Activated CD4-positive, CD25-positive, alpha-beta regulatory T cell treated with anti-CD3 and anti-CD28 coated beads, Interleukin-2, amount 50 U/mL, for 24 hours (primary cell): ENCODE measurements at regions not wholly inside any gene's neighbourhood (a gene's known extent, or its start where the extent isn't known, plus 50 kb on each side); places are given as distances from the start of the nearest gene placed in this dataset.
A peak's percentile ranks its signal among the peaks of the same experiment; 100 is the strongest.
"Not testable (repeated sequence)": the region's sequence is repeated elsewhere in the genome, so short reads cannot be mapped to it uniquely, and the experiment has no call there.

Experiments
- ATAC-seq, 2 donors: fragments of 150-1000 bp; cut with Tn5 transposase; one replicate each; pipeline ENCODE4 v1.10.0; 2021; ENCODE audit warnings: mild to moderate bottlenecking in 1 of 2, moderate library complexity in 1 of 2

GRCh38 chr3:197404030-197404429 is 105.6 kb upstream of the DLG1 start:
- ATAC-seq: no peak

GRCh38 chr3:197402401-197402800 is 104.0 kb upstream of the DLG1 start:
- ATAC-seq: not testable (repeated sequence)

GRCh38 chr3:197399486-197399885 is 101.1 kb upstream of the DLG1 start:
- no peak for ATAC-seq

GRCh38 chr3:197398286-197398878 is 100.0 kb upstream of the DLG1 start:
- ATAC-seq: peak; percentile 62 to 69

GRCh38 chr3:197397838-197398237 is 99.4 kb upstream of the DLG1 start:
- ATAC-seq: no peak

- peak; percentile 94 to 95 for ATAC-seq
Measured at GRCh38 chr3:197394464-197395321, 96.3 kb upstream of the DLG1 start.

GRCh38 chr3:197394126-197394463 is 95.7 kb upstream of the DLG1 start:
- not testable (repeated sequence) for ATAC-seq

- no peak for ATAC-seq
Measured at GRCh38 chr3:197393711-197394110, 95.3 kb upstream of the DLG1 start.

GRCh38 chr3:197392961-197393360 is 94.5 kb upstream of the DLG1 start:
- ATAC-seq: no peak

GRCh38 chr3:197381371-197381770 is 83.0 kb upstream of the DLG1 start:
- no peak for ATAC-seq

GRCh38 chr3:197380786-197381185 is 82.4 kb upstream of the DLG1 start:
- no peak for ATAC-seq

GRCh38 chr3:197378985-197379718 is 80.7 kb upstream of the DLG1 start:
- peak in 1 of 2 donors; percentile 30 for ATAC-seq

GRCh38 chr3:197376735-197377555 is 78.5 kb upstream of the DLG1 start:
- no peak for ATAC-seq

- ATAC-seq: no peak
Measured at GRCh38 chr3:197376020-197376419, 77.6 kb upstream of the DLG1 start.

- ATAC-seq: no peak
Measured at GRCh38 chr3:197375001-197375441, 76.6 kb upstream of the DLG1 start.

- ATAC-seq: no peak
Measured at GRCh38 chr3:197373096-197373495, 74.7 kb upstream of the DLG1 start.

- ATAC-seq: no peak
Measured at GRCh38 chr3:197372047-197372661, 73.7 kb upstream of the DLG1 start.

- no peak for ATAC-seq
Measured at GRCh38 chr3:197371591-197372046, 73.2 kb upstream of the DLG1 start.

GRCh38 chr3:197369545-197369944 is 71.1 kb upstream of the DLG1 start:
- ATAC-seq: no peak

GRCh38 chr3:197368821-197369220 is 70.4 kb upstream of the DLG1 start:
- ATAC-seq: no peak

GRCh38 chr3:197368330-197368729 is 69.9 kb upstream of the DLG1 start:
- no peak for ATAC-seq
